Activated CD4-positive, CD25-positive, alpha-beta regulatory T cell (primary cell): ENCODE measurements at regions not wholly inside any gene's neighbourhood (a gene's known extent, or its start where the extent isn't known, plus 50 kb on each side); places are given as distances from the start of the nearest gene placed in this dataset.
"Not testable (repeated sequence)": the region's sequence is repeated elsewhere in the genome, so short reads cannot be mapped to it uniquely, and the experiment has no call there.

ENCODE experiments used
- DNase-seq, 4 experiments: peaks; one replicate each; lab custom pipeline; 2025; lab: John Stamatoyannopoulos, UW

- not testable (repeated sequence) for DNase-seq
Measured at GRCh38 chr15:84094720-84095119, 140.9 kb upstream of the GOLGA6L4 start.

- not testable (repeated sequence) for DNase-seq
Measured at GRCh38 chr15:84097053-84097452, 138.5 kb upstream of the GOLGA6L4 start.

GRCh38 chr15:84098604-84099003, 137.0 kb upstream of the GOLGA6L4 start:
- no peak for DNase-seq

GRCh38 chr15:84099181-84099580, 136.4 kb upstream of the GOLGA6L4 start:
- DNase-seq: no peak

GRCh38 chr15:84103345-84103744, 132.2 kb upstream of the GOLGA6L4 start:
- DNase-seq: no peak

GRCh38 chr15:84104853-84105252, 130.7 kb upstream of the GOLGA6L4 start:
- DNase-seq: no peak

- DNase-seq: no peak
Measured at GRCh38 chr15:84108728-84109127, 126.8 kb upstream of the GOLGA6L4 start.

GRCh38 chr15:84111575-84111974, 124.0 kb upstream of the GOLGA6L4 start:
- no peak for DNase-seq

- no peak for DNase-seq
Measured at GRCh38 chr15:84112025-84112424, 123.5 kb upstream of the GOLGA6L4 start.

GRCh38 chr15:84113919-84114318, 121.7 kb upstream of the GOLGA6L4 start:
- DNase-seq: no peak

- DNase-seq: not testable (repeated sequence)
Measured at GRCh38 chr15:84114680-84115079, 120.9 kb upstream of the GOLGA6L4 start.

- not testable (repeated sequence) for DNase-seq
Measured at GRCh38 chr15:84119351-84119750, 116.2 kb upstream of the GOLGA6L4 start.

GRCh38 chr15:84120903-84121302, 114.7 kb upstream of the GOLGA6L4 start:
- DNase-seq: not testable (repeated sequence)

GRCh38 chr15:84128706-84129105, 106.9 kb upstream of the GOLGA6L4 start:
- DNase-seq: not testable (repeated sequence)

GRCh38 chr15:84130098-84130831, 105.3 kb upstream of the GOLGA6L4 start:
- not testable (repeated sequence) for DNase-seq

GRCh38 chr15:84135931-84136456, 99.6 kb upstream of the GOLGA6L4 start:
- not testable (repeated sequence) for DNase-seq

GRCh38 chr15:84142888-84143337, 92.7 kb upstream of the GOLGA6L4 start:
- DNase-seq: peak; percentile 33 to 58 (median 44)

GRCh38 chr15:84143753-84144314, 91.7 kb upstream of the GOLGA6L4 start:
- DNase-seq: no peak

GRCh38 chr15:84144946-84145345, 90.6 kb upstream of the GOLGA6L4 start:
- not testable (repeated sequence) for DNase-seq

GRCh38 chr15:84146299-84146698, 89.3 kb upstream of the GOLGA6L4 start:
- DNase-seq: not testable (repeated sequence)

GRCh38 chr15:84147307-84147706, 88.3 kb upstream of the GOLGA6L4 start:
- not testable (repeated sequence) for DNase-seq

- no peak for DNase-seq
Measured at GRCh38 chr15:84151205-84151931, 84.2 kb upstream of the GOLGA6L4 start.
